Fibroblast of lung (primary cell): ENCODE measurements at regions not wholly inside any gene's neighbourhood (a gene's known extent, or its start where the extent isn't known, plus 50 kb on each side); places are given as distances from the start of the nearest gene placed in this dataset.

Experiments used
- EZH2 ChIP-seq: IDR thresholded peaks from 2 replicates; pipeline ENCODE4 v1.5.1; 2012; ENCODE audit warnings: low read length, control low read depth, mild to moderate bottlenecking; ENCODE audit errors: missing control alignments
- TF ChIP-seq, protein P1 (sequence below), 2 donors: IDR thresholded peaks in 1 of 2; conservative IDR thresholded peaks in 1 of 2; 1 replicate in 1 of 2; 2 replicates in 1 of 2; pipeline ENCODE4 v1.5.1; 2011 to 2012; ENCODE audit warnings: low read length in 2 of 2, control low read depth in 1 of 2, inconsistent platforms in 1 of 2, low read depth in 1 of 2, mild to moderate bottlenecking in 1 of 2

DNA sequence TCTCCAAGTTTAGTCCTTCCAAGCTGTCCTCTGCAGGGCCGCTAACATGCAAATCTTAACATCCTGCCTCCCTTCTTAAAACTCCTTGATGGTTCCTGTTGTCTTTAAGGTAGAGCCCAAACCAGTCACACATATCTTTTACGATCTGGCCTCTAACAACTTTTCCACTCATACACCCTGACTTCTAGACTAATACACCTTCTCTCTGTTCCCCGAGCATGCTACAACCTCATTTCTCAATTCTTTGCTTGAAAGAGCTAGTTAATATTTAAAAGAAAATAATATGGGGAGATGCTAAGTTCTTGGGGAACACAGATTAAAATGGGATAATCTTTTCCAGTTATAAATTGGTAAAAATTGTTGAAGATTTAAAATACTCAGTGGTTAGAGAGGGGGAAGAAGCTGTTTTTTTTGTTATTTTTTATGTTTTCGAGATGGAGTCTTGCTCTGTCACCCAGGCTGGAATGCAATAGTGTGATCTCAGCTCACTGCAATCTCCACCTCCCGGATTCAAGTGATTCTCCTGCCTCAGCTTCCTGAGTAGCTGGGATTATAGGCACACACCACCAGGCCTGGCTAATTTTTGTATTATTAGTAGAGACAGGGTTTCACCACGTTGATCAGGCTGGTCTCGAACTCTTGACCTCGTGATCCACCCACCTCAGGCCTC lies 250.7 kb downstream of the MAFB start:
- TF ChIP-seq EZH2, result no peak
- TF ChIP-seq, protein P1, sequence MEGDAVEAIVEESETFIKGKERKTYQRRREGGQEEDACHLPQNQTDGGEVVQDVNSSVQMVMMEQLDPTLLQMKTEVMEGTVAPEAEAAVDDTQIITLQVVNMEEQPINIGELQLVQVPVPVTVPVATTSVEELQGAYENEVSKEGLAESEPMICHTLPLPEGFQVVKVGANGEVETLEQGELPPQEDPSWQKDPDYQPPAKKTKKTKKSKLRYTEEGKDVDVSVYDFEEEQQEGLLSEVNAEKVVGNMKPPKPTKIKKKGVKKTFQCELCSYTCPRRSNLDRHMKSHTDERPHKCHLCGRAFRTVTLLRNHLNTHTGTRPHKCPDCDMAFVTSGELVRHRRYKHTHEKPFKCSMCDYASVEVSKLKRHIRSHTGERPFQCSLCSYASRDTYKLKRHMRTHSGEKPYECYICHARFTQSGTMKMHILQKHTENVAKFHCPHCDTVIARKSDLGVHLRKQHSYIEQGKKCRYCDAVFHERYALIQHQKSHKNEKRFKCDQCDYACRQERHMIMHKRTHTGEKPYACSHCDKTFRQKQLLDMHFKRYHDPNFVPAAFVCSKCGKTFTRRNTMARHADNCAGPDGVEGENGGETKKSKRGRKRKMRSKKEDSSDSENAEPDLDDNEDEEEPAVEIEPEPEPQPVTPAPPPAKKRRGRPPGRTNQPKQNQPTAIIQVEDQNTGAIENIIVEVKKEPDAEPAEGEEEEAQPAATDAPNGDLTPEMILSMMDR (conservative IDR thresholded peaks at IDR 0.05 in 1 of 2, IDR thresholded peaks at IDR 0.05 in 1 of 2; ENCODE audit: low read depth in 1 of 2, low read length in 2 of 2), result no peak
